Type B pancreatic cell (in vitro differentiated cells): ENCODE measurements at regions not wholly inside any gene's neighbourhood (a gene's known extent, or its start where the extent isn't known, plus 50 kb on each side); places are given as distances from the start of the nearest gene placed in this dataset.
A peak's percentile ranks its signal among the peaks of the same experiment; 100 is the strongest.

Experiments
- DNase-seq: peaks from one replicate; pipeline ENCODE4 v3.0.0; 2021; ENCODE audit warnings: mixed read lengths; ENCODE audit not compliant: unreplicated experiment; ENCODE audit errors: extremely low spot score
- H3K27ac Mint-ChIP-seq: 2 replicates; pipeline ENCODE4 v1.8.0; 2021; ENCODE audit warnings: mild to moderate bottlenecking, mixed read lengths
- H3K27me3 Mint-ChIP-seq: 2 replicates; pipeline ENCODE4 v1.8.0; 2021; ENCODE audit warnings: mixed read lengths
- H3K36me3 Mint-ChIP-seq: 2 replicates; pipeline ENCODE4 v1.8.0; 2021; ENCODE audit warnings: mixed read lengths
- H3K4me1 Mint-ChIP-seq: one replicate; pipeline ENCODE4 v1.8.0; 2021; ENCODE audit warnings: mixed read lengths; ENCODE audit not compliant: unreplicated experiment
- H3K4me3 Mint-ChIP-seq: 2 replicates; pipeline ENCODE4 v1.8.0; 2021; ENCODE audit warnings: mild to moderate bottlenecking, mixed read lengths
- H3K9me3 Mint-ChIP-seq: 2 replicates; pipeline ENCODE4 v1.8.0; 2021; ENCODE audit warnings: mixed read lengths
- CTCF ChIP-seq: fragments of 200-600 bp; sonication (generic); conservative IDR thresholded peaks from 2 replicates; pipeline ENCODE4 v1.5.0; 2021; ENCODE audit warnings: antibody characterized with exemption, mild to moderate bottlenecking

DNA sequence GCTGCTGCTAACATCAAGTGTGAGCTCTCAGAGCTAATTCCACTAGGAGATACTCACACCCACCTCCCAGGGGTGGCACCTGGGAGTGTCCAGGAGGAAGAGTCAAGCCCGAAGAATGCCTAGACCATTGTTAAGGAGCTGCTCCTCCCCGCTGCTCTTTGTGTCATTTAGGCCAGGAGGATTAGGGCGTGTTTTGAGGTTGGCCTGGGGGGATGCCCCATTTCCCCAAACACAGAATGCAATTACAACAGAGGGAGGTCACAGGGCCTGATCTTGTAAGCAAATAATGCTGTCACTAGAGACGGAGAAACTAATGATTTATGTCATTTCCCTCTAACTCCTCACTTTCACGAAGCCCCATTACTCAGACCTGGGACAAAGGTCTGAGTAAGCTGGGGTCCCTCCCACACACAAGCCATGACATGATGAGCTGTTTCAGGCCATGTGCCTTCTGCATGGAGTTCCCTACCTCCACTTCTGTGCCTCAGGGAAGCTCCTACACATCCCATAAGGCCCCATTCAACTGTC, 312.5 kb downstream of the ACTL7B start:
- H3K9me3 Mint-ChIP-seq, result peaks cover 8% of the 10 kb centered on the region
- H3K27ac Mint-ChIP-seq, result peak overlapping the region; percentile 83
- no peak overlapping the region for H3K4me3 Mint-ChIP-seq
- peaks cover 7% of the 10 kb centered on the region for H3K4me1 Mint-ChIP-seq
- H3K27me3 Mint-ChIP-seq, result peaks cover 8% of the 10 kb centered on the region
- no peaks in the 10 kb centered on the region for H3K36me3 Mint-ChIP-seq
- no peak for DNase-seq
- no peak for TF ChIP-seq CTCF

DNA sequence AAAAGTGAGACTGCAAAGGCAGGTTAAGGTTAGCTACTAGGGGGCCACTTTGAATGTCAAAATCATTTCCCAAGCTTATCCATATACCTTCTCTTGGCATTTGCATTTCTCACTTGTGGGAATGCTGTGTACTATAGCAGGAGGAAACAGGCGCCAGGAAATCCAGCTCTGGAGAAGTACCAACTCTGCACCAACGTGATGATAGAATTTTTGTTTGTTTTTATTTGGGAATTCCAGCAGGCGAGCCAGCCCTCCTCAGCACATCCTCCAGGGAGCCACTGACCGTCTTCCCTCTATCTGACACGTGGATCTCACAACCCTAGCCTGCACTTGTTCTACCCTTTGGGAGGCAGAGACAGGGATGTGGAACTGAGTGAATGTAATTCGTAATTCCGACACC, 318.0 kb downstream of the ACTL7B start:
- TF ChIP-seq CTCF, result no peak
- Mint-ChIP-seq H3K27me3 (peaks cover 17% of the 10 kb centered on the region), H3K27ac (no peak overlapping the region)

GRCh38 chr9:108536836-108537601, 318.8 kb downstream of the ACTL7B start:
- Mint-ChIP-seq H3K36me3 (no peaks in the 10 kb centered on the region), H3K4me3 (no peak overlapping the region), H3K4me1 (no peaks in the 10 kb centered on the region), H3K27ac (no peak overlapping the region), H3K9me3 (peaks cover 11% of the 10 kb centered on the region), H3K27me3 (peaks cover 17% of the 10 kb centered on the region)
- no peak for DNase-seq
- TF ChIP-seq CTCF, result no peak

More for the DNA sequence above, 318.0 kb downstream of the ACTL7B start:
- DNase-seq, result no peak
- Mint-ChIP-seq H3K4me1 (no peaks in the 10 kb centered on the region), H3K4me3 (no peak overlapping the region), H3K9me3 (peaks cover 11% of the 10 kb centered on the region), H3K36me3 (no peaks in the 10 kb centered on the region)

DNA sequence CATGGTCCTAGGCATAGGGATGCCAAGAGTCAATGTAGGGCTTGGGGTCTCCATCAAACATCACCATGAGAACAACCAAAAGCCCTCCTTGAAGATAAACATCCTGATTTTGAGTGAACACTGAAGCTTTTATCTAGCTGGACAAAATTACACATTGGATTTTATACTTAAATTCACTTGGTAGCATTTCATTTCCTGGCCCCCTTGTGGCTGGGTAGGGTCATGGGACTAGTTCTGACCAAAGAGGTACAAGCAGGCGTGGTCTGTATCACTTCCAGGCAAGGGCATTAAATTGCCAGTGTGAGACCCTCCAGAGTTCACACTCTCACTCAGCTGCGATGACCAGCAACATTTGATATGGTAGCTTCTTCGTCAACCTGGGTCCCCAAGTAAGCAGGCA, 320.3 kb downstream of the ACTL7B start:
- H3K9me3 Mint-ChIP-seq, result peaks cover 11% of the 10 kb centered on the region
- peak; percentile 75 for TF ChIP-seq CTCF
- H3K4me3 Mint-ChIP-seq, result no peak overlapping the region
- H3K4me1 Mint-ChIP-seq, result no peaks in the 10 kb centered on the region
- DNase-seq, result no peak
- no peaks in the 10 kb centered on the region for H3K36me3 Mint-ChIP-seq
- no peak overlapping the region for H3K27ac Mint-ChIP-seq
- peaks cover 12% of the 10 kb centered on the region for H3K27me3 Mint-ChIP-seq

DNA sequence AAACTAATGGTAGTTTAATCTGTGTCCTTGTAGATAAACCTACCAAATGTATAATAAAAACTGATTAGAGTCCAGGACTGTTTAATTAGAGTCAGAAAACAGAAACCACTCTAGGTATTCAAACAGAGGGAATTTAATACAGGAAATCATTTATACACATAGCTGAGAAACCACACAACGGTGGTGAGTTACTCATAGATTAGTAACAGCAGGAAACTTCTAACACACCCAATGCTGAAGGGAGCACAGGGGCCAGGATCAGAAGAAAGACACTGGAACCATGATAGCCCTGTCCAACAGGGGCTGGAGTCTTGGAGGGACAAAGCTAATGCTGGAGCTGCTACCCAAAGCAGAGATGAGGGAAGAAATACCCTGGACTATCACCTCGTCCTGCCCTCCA, 321.0 kb downstream of the ACTL7B start:
- H3K27me3 Mint-ChIP-seq, result peaks cover 12% of the 10 kb centered on the region
- H3K27ac Mint-ChIP-seq, result no peak overlapping the region
- no peak for TF ChIP-seq CTCF
- H3K9me3 Mint-ChIP-seq, result peaks cover 11% of the 10 kb centered on the region
- no peak overlapping the region for H3K4me3 Mint-ChIP-seq
- no peak for DNase-seq
- no peaks in the 10 kb centered on the region for H3K36me3 Mint-ChIP-seq
- H3K4me1 Mint-ChIP-seq, result no peaks in the 10 kb centered on the region
